ENCODE measurements at regions not wholly inside any gene's neighbourhood (a gene's known extent, or its start where the extent isn't known, plus 50 kb on each side); places are given as distances from the start of the nearest gene placed in this dataset.
A peak's percentile ranks its signal among the peaks of the same experiment; 100 is the strongest.

- Histone ChIP-seq H3K36me3 (ENCODE audit: control insufficient read depth in 1 of 2, insufficient read depth in 2 of 2, low read length in 2 of 2) (no peaks in the 10 kb centered on the region), H3K9me3 (ENCODE audit: control insufficient read depth in 1 of 2, low read length in 2 of 2) (no peaks in the 10 kb centered on the region), H3K4me3 (ENCODE audit: low read depth in 1 of 2, low read length in 2 of 2) (no peak overlapping the region), H3K4me1 (ENCODE audit: control insufficient read depth in 1 of 2, insufficient read depth in 2 of 2, low read length in 2 of 2) (peaks cover 5 to 13% of the 10 kb centered on the region in 2 donors), H3K27ac (ENCODE audit: low read length) (no peak overlapping the region), H3K27me3 (ENCODE audit: low read depth, low read length) (no peaks in the 10 kb centered on the region)
Observed at GRCh38 chr4:140809676-140810075, 53.5 kb upstream of the TBC1D9 start.

GRCh38 chr4:140808256-140808655 is 52.1 kb upstream of the TBC1D9 start:
- Histone ChIP-seq H3K27ac (ENCODE audit: low read length) (peak overlapping the region; percentile 9), H3K36me3 (ENCODE audit: control insufficient read depth in 1 of 2, insufficient read depth in 2 of 2, low read length in 2 of 2) (no peaks in the 10 kb centered on the region)

DNA sequence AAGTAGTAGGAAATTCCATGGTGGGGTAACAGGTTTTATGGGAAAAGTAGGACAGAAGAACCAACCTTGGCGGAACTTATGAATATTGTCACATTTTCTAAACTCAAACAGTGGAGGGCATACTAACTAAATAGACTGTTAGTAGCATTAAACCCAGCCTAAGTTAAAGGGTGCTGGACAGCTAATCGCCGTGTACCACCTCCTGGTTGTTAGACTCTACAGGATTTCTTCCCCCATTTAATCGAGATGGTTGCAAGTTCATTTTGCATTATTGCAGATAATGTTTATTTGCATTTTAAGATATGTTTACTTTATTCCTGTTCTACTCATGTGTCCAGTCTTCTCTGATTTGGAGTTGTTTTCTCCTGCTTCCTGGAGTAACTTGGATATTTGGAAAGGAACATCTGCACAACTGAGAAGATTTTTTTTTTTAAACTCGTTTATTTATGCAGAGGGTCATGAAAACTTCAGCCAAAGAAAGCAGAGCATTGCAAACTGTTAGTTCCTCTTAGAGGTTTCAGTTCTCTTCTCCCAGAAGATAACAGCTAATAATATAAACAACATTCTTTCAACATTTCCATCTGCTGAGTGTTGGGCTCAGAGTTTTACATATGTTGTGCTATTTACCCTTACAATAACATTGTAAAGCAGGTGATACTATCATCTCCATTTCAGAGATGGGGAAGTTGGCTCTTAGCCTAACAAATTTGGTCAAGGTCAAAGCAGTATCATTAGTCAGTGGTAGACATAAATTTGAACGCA is 51.5 kb upstream of the TBC1D9 start:
- Histone ChIP-seq H3K9me3 (ENCODE audit: control insufficient read depth in 1 of 2, low read length in 2 of 2) (no peaks in the 10 kb centered on the region), H3K27ac (ENCODE audit: low read length) (peak overlapping the region; percentile 9), H3K4me3 (ENCODE audit: low read depth in 1 of 2, low read length in 2 of 2) (no peak overlapping the region), H3K27me3 (ENCODE audit: low read depth, low read length) (no peaks in the 10 kb centered on the region), H3K4me1 (ENCODE audit: control insufficient read depth in 1 of 2, insufficient read depth in 2 of 2, low read length in 2 of 2) (peaks cover 5 to 13% of the 10 kb centered on the region in 2 donors), H3K36me3 (ENCODE audit: control insufficient read depth in 1 of 2, insufficient read depth in 2 of 2, low read length in 2 of 2) (no peaks in the 10 kb centered on the region)

More at GRCh38 chr4:140808256-140808655, 52.1 kb upstream of the TBC1D9 start:
- Histone ChIP-seq H3K4me3 (ENCODE audit: low read depth in 1 of 2, low read length in 2 of 2) (no peak overlapping the region), H3K27me3 (ENCODE audit: low read depth, low read length) (no peaks in the 10 kb centered on the region), H3K4me1 (ENCODE audit: control insufficient read depth in 1 of 2, insufficient read depth in 2 of 2, low read length in 2 of 2) (peaks cover 5 to 13% of the 10 kb centered on the region in 2 donors), H3K9me3 (ENCODE audit: control insufficient read depth in 1 of 2, low read length in 2 of 2) (no peaks in the 10 kb centered on the region)

GRCh38 chr4:140806163-140806562 is 50.0 kb upstream of the TBC1D9 start:
- Histone ChIP-seq H3K27ac (ENCODE audit: low read length) (no peak overlapping the region), H3K36me3 (ENCODE audit: control insufficient read depth in 1 of 2, insufficient read depth in 2 of 2, low read length in 2 of 2) (no peaks in the 10 kb centered on the region), H3K4me3 (ENCODE audit: low read depth in 1 of 2, low read length in 2 of 2) (no peak overlapping the region), H3K4me1 (ENCODE audit: control insufficient read depth in 1 of 2, insufficient read depth in 2 of 2, low read length in 2 of 2) (peaks cover 5 to 13% of the 10 kb centered on the region in 2 donors), H3K27me3 (ENCODE audit: low read depth, low read length) (no peaks in the 10 kb centered on the region), H3K9me3 (ENCODE audit: control insufficient read depth in 1 of 2, low read length in 2 of 2) (no peaks in the 10 kb centered on the region)
